ENCODE measurements at regions not wholly inside any gene's neighbourhood (a gene's known extent, or its start where the extent isn't known, plus 50 kb on each side); places are given as distances from the start of the nearest gene placed in this dataset.

GRCh38 chr20:4585104-4585753 lies 101.0 kb upstream of the PRNP start:
- no peak for TF ChIP-seq SPI1 (IDR thresholded peaks at IDR 0.05; ENCODE audit: low read depth, low read length)
- TF ChIP-seq PAX5 (IDR thresholded peaks at IDR 0.05; ENCODE audit: insufficient read depth, low read length, severe bottlenecking), result no peak
- no peak for TF ChIP-seq POLR2AphosphoS5 (IDR thresholded peaks at IDR 0.05; ENCODE audit: low read depth, low read length)
- no peak for TF ChIP-seq POLR2A (IDR thresholded peaks at IDR 0.05; ENCODE audit: low read depth, low read length)
- TF ChIP-seq POU2F2 (IDR thresholded peaks at IDR 0.05; ENCODE audit: low read depth, low read length), result no peak
- no peak for TF ChIP-seq TAF1 (IDR thresholded peaks at IDR 0.05; ENCODE audit: low read depth, low read length)
- no peak for FAIRE-seq
- DNase-seq (ENCODE audit: insufficient read length, low spot score), result no peak

- FAIRE-seq (no peak), DNase-seq (ENCODE audit: insufficient read length, low spot score) (no peak)
- TF ChIP-seq PAX5 (IDR thresholded peaks at IDR 0.05; ENCODE audit: insufficient read depth, low read length, severe bottlenecking) (no peak), POLR2AphosphoS5 (IDR thresholded peaks at IDR 0.05; ENCODE audit: low read depth, low read length) (no peak), SPI1 (IDR thresholded peaks at IDR 0.05; ENCODE audit: low read depth, low read length) (no peak), TAF1 (IDR thresholded peaks at IDR 0.05; ENCODE audit: low read depth, low read length) (no peak), POU2F2 (IDR thresholded peaks at IDR 0.05; ENCODE audit: low read depth, low read length) (no peak), POLR2A (IDR thresholded peaks at IDR 0.05; ENCODE audit: low read depth, low read length) (no peak)
Measured at GRCh38 chr20:4584510-4584909, 101.7 kb upstream of the PRNP start.

- TF ChIP-seq POU2F2 (IDR thresholded peaks at IDR 0.05; ENCODE audit: low read depth, low read length) (no peak), POLR2A (IDR thresholded peaks at IDR 0.05; ENCODE audit: low read depth, low read length) (no peak), SPI1 (IDR thresholded peaks at IDR 0.05; ENCODE audit: low read depth, low read length) (no peak), TAF1 (IDR thresholded peaks at IDR 0.05; ENCODE audit: low read depth, low read length) (no peak), POLR2AphosphoS5 (IDR thresholded peaks at IDR 0.05; ENCODE audit: low read depth, low read length) (no peak), PAX5 (IDR thresholded peaks at IDR 0.05; ENCODE audit: insufficient read depth, low read length, severe bottlenecking) (no peak)
- FAIRE-seq, result no peak
- no peak for DNase-seq (ENCODE audit: insufficient read length, low spot score)
Measured at GRCh38 chr20:4581838-4582237, 104.4 kb upstream of the PRNP start.

- DNase-seq (ENCODE audit: insufficient read length, low spot score) (no peak), FAIRE-seq (no peak)
- no peak for TF ChIP-seq POU2F2 (IDR thresholded peaks at IDR 0.05; ENCODE audit: low read depth, low read length)
- no peak for TF ChIP-seq POLR2AphosphoS5 (IDR thresholded peaks at IDR 0.05; ENCODE audit: low read depth, low read length)
- TF ChIP-seq TAF1 (IDR thresholded peaks at IDR 0.05; ENCODE audit: low read depth, low read length), result no peak
- no peak for TF ChIP-seq POLR2A (IDR thresholded peaks at IDR 0.05; ENCODE audit: low read depth, low read length)
- no peak for TF ChIP-seq PAX5 (IDR thresholded peaks at IDR 0.05; ENCODE audit: insufficient read depth, low read length, severe bottlenecking)
- no peak for TF ChIP-seq SPI1 (IDR thresholded peaks at IDR 0.05; ENCODE audit: low read depth, low read length)
Measured at GRCh38 chr20:4578375-4578774, 107.9 kb upstream of the PRNP start.

- no peak for DNase-seq (ENCODE audit: insufficient read length, low spot score)
- no peak for FAIRE-seq
- TF ChIP-seq PAX5 (IDR thresholded peaks at IDR 0.05; ENCODE audit: insufficient read depth, low read length, severe bottlenecking), result no peak
- TF ChIP-seq POLR2AphosphoS5 (IDR thresholded peaks at IDR 0.05; ENCODE audit: low read depth, low read length), result no peak
- TF ChIP-seq POLR2A (IDR thresholded peaks at IDR 0.05; ENCODE audit: low read depth, low read length), result no peak
- no peak for TF ChIP-seq TAF1 (IDR thresholded peaks at IDR 0.05; ENCODE audit: low read depth, low read length)
- TF ChIP-seq SPI1 (IDR thresholded peaks at IDR 0.05; ENCODE audit: low read depth, low read length), result no peak
- TF ChIP-seq POU2F2 (IDR thresholded peaks at IDR 0.05; ENCODE audit: low read depth, low read length), result no peak
Measured at GRCh38 chr20:4574356-4574690, 111.9 kb upstream of the PRNP start.

GRCh38 chr20:4573564-4574355 lies 112.5 kb upstream of the PRNP start:
- no peak for DNase-seq (ENCODE audit: insufficient read length, low spot score)

GRCh38 chr20:4571759-4572531 lies 114.3 kb upstream of the PRNP start:
- FAIRE-seq (no peak), DNase-seq (ENCODE audit: insufficient read length, low spot score) (no peak)
- TF ChIP-seq POLR2A (IDR thresholded peaks at IDR 0.05; ENCODE audit: low read depth, low read length) (no peak), TAF1 (IDR thresholded peaks at IDR 0.05; ENCODE audit: low read depth, low read length) (no peak), SPI1 (IDR thresholded peaks at IDR 0.05; ENCODE audit: low read depth, low read length) (no peak), POU2F2 (IDR thresholded peaks at IDR 0.05; ENCODE audit: low read depth, low read length) (no peak)

More at GRCh38 chr20:4573564-4574355, 112.5 kb upstream of the PRNP start:
- no peak for FAIRE-seq
- TF ChIP-seq POLR2AphosphoS5 (IDR thresholded peaks at IDR 0.05; ENCODE audit: low read depth, low read length), result no peak
- no peak for TF ChIP-seq SPI1 (IDR thresholded peaks at IDR 0.05; ENCODE audit: low read depth, low read length)
- no peak for TF ChIP-seq POU2F2 (IDR thresholded peaks at IDR 0.05; ENCODE audit: low read depth, low read length)
- TF ChIP-seq POLR2A (IDR thresholded peaks at IDR 0.05; ENCODE audit: low read depth, low read length), result no peak
- no peak for TF ChIP-seq PAX5 (IDR thresholded peaks at IDR 0.05; ENCODE audit: insufficient read depth, low read length, severe bottlenecking)
- no peak for TF ChIP-seq TAF1 (IDR thresholded peaks at IDR 0.05; ENCODE audit: low read depth, low read length)

GRCh38 chr20:4569865-4570264 lies 116.4 kb upstream of the PRNP start:
- TF ChIP-seq POLR2AphosphoS5 (IDR thresholded peaks at IDR 0.05; ENCODE audit: low read depth, low read length) (no peak), POU2F2 (IDR thresholded peaks at IDR 0.05; ENCODE audit: low read depth, low read length) (no peak), SPI1 (IDR thresholded peaks at IDR 0.05; ENCODE audit: low read depth, low read length) (no peak), POLR2A (IDR thresholded peaks at IDR 0.05; ENCODE audit: low read depth, low read length) (no peak), TAF1 (IDR thresholded peaks at IDR 0.05; ENCODE audit: low read depth, low read length) (no peak), PAX5 (IDR thresholded peaks at IDR 0.05; ENCODE audit: insufficient read depth, low read length, severe bottlenecking) (no peak)
- DNase-seq (ENCODE audit: insufficient read length, low spot score) (no peak), FAIRE-seq (no peak)

GRCh38 chr20:4569092-4569491 lies 117.2 kb upstream of the PRNP start:
- no peak for FAIRE-seq
- TF ChIP-seq TAF1 (IDR thresholded peaks at IDR 0.05; ENCODE audit: low read depth, low read length), result no peak
- TF ChIP-seq POLR2AphosphoS5 (IDR thresholded peaks at IDR 0.05; ENCODE audit: low read depth, low read length), result no peak
- TF ChIP-seq POU2F2 (IDR thresholded peaks at IDR 0.05; ENCODE audit: low read depth, low read length), result no peak
- TF ChIP-seq PAX5 (IDR thresholded peaks at IDR 0.05; ENCODE audit: insufficient read depth, low read length, severe bottlenecking), result no peak
- no peak for TF ChIP-seq SPI1 (IDR thresholded peaks at IDR 0.05; ENCODE audit: low read depth, low read length)
- TF ChIP-seq POLR2A (IDR thresholded peaks at IDR 0.05; ENCODE audit: low read depth, low read length), result no peak
- no peak for DNase-seq (ENCODE audit: insufficient read length, low spot score)
